Suprapubic skin (tissue), 4 donors: ENCODE measurements at regions not wholly inside any gene's neighbourhood (a gene's known extent, or its start where the extent isn't known, plus 50 kb on each side); places are given as distances from the start of the nearest gene placed in this dataset.

Source experiments
- DNase-seq, 2 donors: peaks; one replicate each; pipeline ENCODE4 v3.0.0-alpha.2; 2019; ENCODE audit warnings: low spot score in 2 of 2
- H3K27ac ChIP-seq: fragments of 200-600 bp; sonication (generic); one replicate; pipeline ENCODE4 v1.5.1; 2019
- H3K27me3 ChIP-seq: fragments of 200-600 bp; sonication (generic); one replicate; pipeline ENCODE4 v1.5.1; 2019
- H3K36me3 ChIP-seq: fragments of 200-600 bp; sonication (generic); one replicate; pipeline ENCODE4 v1.5.1; 2019
- H3K4me1 ChIP-seq: fragments of 200-600 bp; sonication (generic); one replicate; pipeline ENCODE4 v1.5.1; 2019
- H3K4me3 ChIP-seq: fragments of 200-600 bp; sonication (generic); one replicate; pipeline ENCODE4 v1.5.1; 2019; ENCODE audit warnings: mild to moderate bottlenecking
- H3K9me3 ChIP-seq: fragments of 200-600 bp; sonication (generic); one replicate; pipeline ENCODE4 v1.5.1; 2019
- EP300 ChIP-seq: sonication (generic); formaldehyde crosslinking; IDR thresholded peaks from one replicate; pipeline ENCODE4 v1.6.1; 2017; ENCODE audit warnings: antibody characterized with exemption
- POLR2A ChIP-seq, 2 donors: fragments of 450-650 bp; IDR thresholded peaks; one replicate each; pipeline ENCODE4 v1.6.1; 2017; ENCODE audit warnings: antibody characterized with exemption in 2 of 2, mild to moderate bottlenecking in 2 of 2, moderate library complexity in 2 of 2
- POLR2AphosphoS5 ChIP-seq, 3 donors: sonication (generic); formaldehyde crosslinking; IDR thresholded peaks; one replicate each; pipeline ENCODE4 v1.6.1; 2017; ENCODE audit warnings: antibody characterized with exemption in 3 of 3
- WGBS: methylation state at CpG from one replicate; pipeline ENCODE4 v1.1.5; 2018; 5-methylcytosine and 5-hydroxymethylcytosine counted together
- TF ChIP-seq, protein P1 (sequence below), 2 donors: fragments of 200-600 bp in 1 of 2; fragments of 450-650 bp in 1 of 2; sonication (generic) in 1 of 2; IDR thresholded peaks; one replicate each; pipeline ENCODE4 v1.5.1; 2016 to 2019; ENCODE audit warnings: antibody characterized with exemption in 2 of 2, mild to moderate bottlenecking in 1 of 2, moderate library complexity in 1 of 2

DNA sequence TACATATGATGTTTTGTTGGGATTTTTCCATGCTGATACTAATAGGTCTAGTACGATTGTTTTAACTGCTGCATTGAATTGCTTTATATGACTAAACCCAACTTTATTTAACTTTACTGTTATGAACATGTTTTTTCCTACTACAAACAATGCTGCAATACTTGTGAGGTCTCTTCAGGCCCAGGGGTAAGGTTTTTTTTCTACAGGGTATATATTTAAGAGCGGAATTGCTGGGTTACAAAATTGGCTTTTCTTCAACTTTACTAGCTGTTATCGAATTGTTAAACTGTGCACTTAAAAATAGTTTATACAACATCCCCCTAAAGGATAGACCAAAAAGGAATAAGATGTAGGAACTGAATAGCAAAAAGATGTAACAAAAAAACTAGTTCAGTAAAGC is 78.5 kb upstream of the TMEM178A start:
- no peaks in the 10 kb centered on the region for H3K4me1 ChIP-seq
- H3K9me3 ChIP-seq: no peaks in the 10 kb centered on the region
- H3K27ac ChIP-seq: no peak overlapping the region
- no peaks in the 10 kb centered on the region for H3K36me3 ChIP-seq
- DNase-seq: no peak
- TF ChIP-seq POLR2A (IDR thresholded peaks at IDR 0.05): no peak
- TF ChIP-seq EP300: no peak
- TF ChIP-seq, protein P1, sequence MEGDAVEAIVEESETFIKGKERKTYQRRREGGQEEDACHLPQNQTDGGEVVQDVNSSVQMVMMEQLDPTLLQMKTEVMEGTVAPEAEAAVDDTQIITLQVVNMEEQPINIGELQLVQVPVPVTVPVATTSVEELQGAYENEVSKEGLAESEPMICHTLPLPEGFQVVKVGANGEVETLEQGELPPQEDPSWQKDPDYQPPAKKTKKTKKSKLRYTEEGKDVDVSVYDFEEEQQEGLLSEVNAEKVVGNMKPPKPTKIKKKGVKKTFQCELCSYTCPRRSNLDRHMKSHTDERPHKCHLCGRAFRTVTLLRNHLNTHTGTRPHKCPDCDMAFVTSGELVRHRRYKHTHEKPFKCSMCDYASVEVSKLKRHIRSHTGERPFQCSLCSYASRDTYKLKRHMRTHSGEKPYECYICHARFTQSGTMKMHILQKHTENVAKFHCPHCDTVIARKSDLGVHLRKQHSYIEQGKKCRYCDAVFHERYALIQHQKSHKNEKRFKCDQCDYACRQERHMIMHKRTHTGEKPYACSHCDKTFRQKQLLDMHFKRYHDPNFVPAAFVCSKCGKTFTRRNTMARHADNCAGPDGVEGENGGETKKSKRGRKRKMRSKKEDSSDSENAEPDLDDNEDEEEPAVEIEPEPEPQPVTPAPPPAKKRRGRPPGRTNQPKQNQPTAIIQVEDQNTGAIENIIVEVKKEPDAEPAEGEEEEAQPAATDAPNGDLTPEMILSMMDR (IDR thresholded peaks at IDR 0.05): no peak
- no peak for TF ChIP-seq POLR2AphosphoS5 (IDR thresholded peaks at IDR 0.05)
- H3K4me3 ChIP-seq: no peak overlapping the region
- 75% methylated on average over 3 of the region's 3 CpGs for WGBS
- no peaks in the 10 kb centered on the region for H3K27me3 ChIP-seq

DNA sequence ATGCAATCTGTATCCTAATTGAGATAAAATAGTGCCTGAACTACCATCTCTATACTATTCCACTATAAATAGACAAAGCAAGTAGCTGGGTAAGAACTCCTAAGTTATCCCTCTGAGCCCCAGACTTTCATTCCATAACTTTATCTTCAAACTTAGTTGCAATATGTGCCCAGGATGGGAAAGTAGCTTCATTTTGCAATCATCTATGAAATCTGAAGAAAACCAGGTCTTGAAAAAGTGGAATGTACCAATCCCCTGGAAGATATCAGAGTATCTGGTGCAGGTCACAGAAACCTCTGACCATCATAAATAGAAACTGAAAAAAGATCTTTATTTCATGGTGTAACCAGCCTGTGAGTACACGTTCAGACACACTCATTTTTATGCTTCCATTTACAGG is 78.1 kb upstream of the TMEM178A start:
- 57% methylated on average over 1 of the region's 1 CpG for WGBS
- Histone ChIP-seq H3K4me1 (no peaks in the 10 kb centered on the region), H3K4me3 (no peak overlapping the region), H3K36me3 (no peaks in the 10 kb centered on the region), H3K9me3 (no peaks in the 10 kb centered on the region), H3K27ac (no peak overlapping the region), H3K27me3 (no peaks in the 10 kb centered on the region)
- DNase-seq: no peak
- TF ChIP-seq EP300: no peak
- TF ChIP-seq, protein P1 (IDR thresholded peaks at IDR 0.05): no peak
- no peak for TF ChIP-seq POLR2AphosphoS5 (IDR thresholded peaks at IDR 0.05)
- no peak for TF ChIP-seq POLR2A (IDR thresholded peaks at IDR 0.05)

DNA sequence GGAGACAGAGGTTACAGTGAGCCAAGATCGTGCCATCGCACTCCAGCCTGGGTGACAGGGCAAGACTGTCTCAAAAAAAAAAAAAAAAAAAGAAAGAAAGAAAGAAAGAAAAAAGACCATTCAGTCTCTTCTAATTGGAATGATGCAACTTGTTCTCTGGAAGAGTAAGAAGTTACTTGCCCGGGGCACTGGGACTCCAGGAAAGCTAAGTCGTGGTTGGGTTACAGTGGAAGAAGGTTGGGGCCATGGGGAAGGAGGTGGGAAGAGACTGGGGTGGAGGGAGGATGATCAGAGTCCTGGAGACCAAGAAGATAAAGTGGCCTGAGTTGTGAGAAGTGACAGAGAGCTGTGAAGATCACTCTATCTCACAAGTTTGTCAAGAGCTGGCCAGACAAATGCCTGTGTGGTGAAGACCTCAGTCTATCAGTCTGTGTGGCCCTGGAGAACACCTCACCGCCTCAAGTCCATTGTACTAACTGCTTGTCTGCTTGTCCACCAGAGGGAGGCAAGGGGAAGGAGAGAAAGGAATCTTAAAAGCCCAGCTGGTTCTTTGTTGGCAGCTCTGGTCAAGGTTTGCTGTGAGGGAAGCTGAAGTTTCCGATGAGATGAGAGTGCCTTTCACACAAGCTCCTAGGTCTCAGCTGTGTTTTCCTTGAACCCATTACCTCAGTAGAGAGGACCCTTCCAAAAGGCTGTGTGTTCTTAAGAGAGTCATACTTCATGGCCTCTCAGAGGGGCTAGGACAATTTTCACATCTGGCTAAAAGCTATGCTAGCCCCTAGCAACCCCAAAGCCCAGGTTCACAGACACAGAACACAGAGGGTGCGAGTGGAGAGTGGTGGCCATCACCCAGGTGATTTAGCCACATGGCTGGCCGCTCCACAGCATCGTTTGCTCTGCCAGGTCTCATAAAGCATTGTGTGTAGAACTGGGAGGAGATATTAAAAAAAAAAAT is 72.0 kb upstream of the TMEM178A start:
- TF ChIP-seq EP300 (no peak), POLR2AphosphoS5 (IDR thresholded peaks at IDR 0.05) (no peak), POLR2A (IDR thresholded peaks at IDR 0.05) (no peak)
- TF ChIP-seq, protein P1 (IDR thresholded peaks at IDR 0.05): peak in 1 of 2 donors; percentile 15
- no peak overlapping the region for H3K4me3 ChIP-seq
- no peaks in the 10 kb centered on the region for H3K4me1 ChIP-seq
- H3K9me3 ChIP-seq: no peaks in the 10 kb centered on the region
- 56% methylated on average over 9 of the region's 9 CpGs for WGBS
- no peaks in the 10 kb centered on the region for H3K36me3 ChIP-seq
- H3K27me3 ChIP-seq: no peaks in the 10 kb centered on the region
- no peak overlapping the region for H3K27ac ChIP-seq
- DNase-seq: no peak

DNA sequence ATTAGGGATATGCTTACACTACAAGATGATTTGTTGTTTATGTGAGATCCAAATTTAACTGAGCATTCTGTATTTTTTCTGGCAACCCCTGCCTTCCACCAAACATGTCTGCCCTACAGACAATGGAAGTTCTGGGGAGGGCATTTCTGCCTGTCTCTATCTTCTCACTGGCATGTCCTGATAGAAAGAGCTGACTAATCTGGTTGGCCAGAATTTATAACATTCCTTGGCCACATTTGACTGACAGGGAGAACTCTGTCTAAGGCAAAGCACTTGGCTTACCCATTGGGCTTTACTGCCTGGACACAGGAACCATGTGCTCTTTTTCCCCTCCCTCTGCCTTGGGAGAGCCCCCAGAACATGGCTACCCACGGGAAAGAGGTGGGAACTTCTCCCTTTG is 70.6 kb upstream of the TMEM178A start:
- Histone ChIP-seq H3K36me3 (no peaks in the 10 kb centered on the region), H3K4me3 (no peak overlapping the region), H3K27me3 (no peaks in the 10 kb centered on the region), H3K27ac (no peak overlapping the region), H3K9me3 (no peaks in the 10 kb centered on the region), H3K4me1 (no peaks in the 10 kb centered on the region)
- no peak for TF ChIP-seq POLR2A (IDR thresholded peaks at IDR 0.05)
- TF ChIP-seq POLR2AphosphoS5 (IDR thresholded peaks at IDR 0.05): no peak
- TF ChIP-seq EP300: no peak
- DNase-seq: no peak
- 88% methylated on average over 1 of the region's 1 CpG for WGBS

DNA sequence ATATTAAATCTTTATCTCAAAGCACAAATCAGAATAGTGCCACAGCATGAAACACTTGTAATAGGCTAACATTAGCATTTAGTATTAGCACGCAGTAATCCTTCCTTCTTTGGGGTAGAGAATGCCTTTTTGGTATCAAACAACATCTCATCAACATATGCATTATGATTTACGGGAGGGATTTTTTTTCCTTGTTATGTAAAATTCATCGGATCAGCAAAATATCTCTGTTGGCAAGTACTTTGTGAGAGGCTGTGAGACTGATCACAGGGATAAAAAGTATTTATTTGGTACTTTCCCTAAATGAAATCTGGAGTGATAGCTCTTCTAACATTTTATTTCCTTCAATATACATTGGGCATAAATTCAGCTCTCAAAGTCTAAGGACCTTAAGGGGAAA is 68.4 kb upstream of the TMEM178A start:
- Histone ChIP-seq H3K4me1 (no peaks in the 10 kb centered on the region), H3K4me3 (no peak overlapping the region), H3K27me3 (no peaks in the 10 kb centered on the region), H3K9me3 (no peaks in the 10 kb centered on the region), H3K36me3 (no peaks in the 10 kb centered on the region), H3K27ac (no peak overlapping the region)
- WGBS: 83% methylated on average over 3 of the region's 3 CpGs
- TF ChIP-seq POLR2A (IDR thresholded peaks at IDR 0.05) (no peak), EP300 (no peak), POLR2AphosphoS5 (IDR thresholded peaks at IDR 0.05) (no peak)
- TF ChIP-seq, protein P1 (IDR thresholded peaks at IDR 0.05): no peak
- DNase-seq: no peak
